PC-9 (cell line): ENCODE measurements at regions not wholly inside any gene's neighbourhood (a gene's known extent, or its start where the extent isn't known, plus 50 kb on each side); places are given as distances from the start of the nearest gene placed in this dataset.

ENCODE experiments used
- CTCF ChIP-seq: fragments of 200-600 bp; sonication (generic); conservative IDR thresholded peaks from 2 replicates; pipeline ENCODE4 v1.6.1; 2017; ENCODE audit warnings: mixed run types, antibody characterized with exemption, mild to moderate bottlenecking, moderate library complexity
- EZH2 ChIP-seq: fragments of 200-600 bp; sonication (generic); IDR thresholded peaks from 2 replicates; pipeline ENCODE4 v1.8.0; 2017; ENCODE audit warnings: antibody characterized with exemption, low read depth

- TF ChIP-seq CTCF (no peak), EZH2 (no peak)
Observed at GRCh38 chr4:181006499-181007260, 1236.5 kb upstream of the TENM3 start.
